GM12878 (cell line): ENCODE measurements at regions not wholly inside any gene's neighbourhood (a gene's known extent, or its start where the extent isn't known, plus 50 kb on each side); places are given as distances from the start of the nearest gene placed in this dataset.

Source experiments
- ATAC-seq: fragments of 200-7000 bp; cut with Tn5 transposase; 3 replicates; pipeline ENCODE4 v1.9.1; 2020; ENCODE audit warnings: mild to moderate bottlenecking, moderate library complexity
- BruUV-seq: library from RNA; stranded (reverse); fragments of 400-500 nt; replicated peaks from 2 replicates; lab custom pipeline; 2021; lab: Mats Ljungman, UMichigan
- CTCF ChIA-PET: fragments of 300-600 bp; sonication (Branson Sonifier 250); formaldehyde crosslinking; extraction: SDS; loops from one replicate; lab custom pipeline; 2021; ENCODE audit warnings: inconsistent platforms; lab: Yijun Ruan, JAX
- POLR2A ChIA-PET: fragments of 350-600 bp; formaldehyde crosslinking; extraction: SDS; loops from one replicate; lab custom pipeline; 2021; ENCODE audit warnings: inconsistent platforms; lab: Charles Lee
- RAD21 ChIA-PET: fragments of 300-600 bp; sonication (Branson Sonifier 250); formaldehyde crosslinking; loops from one replicate; lab custom pipeline; 2023; ENCODE audit warnings: antibody characterized with exemption; ENCODE audit not compliant: unreplicated experiment; lab: Charles Lee
- SMC1A ChIA-PET: fragments of 300-600 bp; sonication (Branson Sonifier 250); formaldehyde crosslinking; loops from one replicate; lab custom pipeline; 2023; ENCODE audit not compliant: unreplicated experiment, uncharacterized antibody; lab: Charles Lee
- DNase-seq: peaks from one replicate; pipeline ENCODE4 v3.0.0-alpha.2; 2011; ENCODE audit warnings: low read depth, low spot score
- FAIRE-seq: peaks from 3 replicates; lab custom pipeline; 2011; peaks lifted over from hg19 to GRCh38; lab: Jason Lieb, UNC
- H2AFZ ChIP-seq: 2 replicates; pipeline ENCODE4 v1.6.0; 2011; ENCODE audit warnings: low read depth, low read length, control low read depth; ENCODE audit not compliant: control insufficient read depth
- H3K27ac ChIP-seq: 2 replicates; pipeline ENCODE4 v1.5.1; 2011; ENCODE audit warnings: control low read depth; ENCODE audit not compliant: control insufficient read depth, insufficient read depth
- H3K27me3 ChIP-seq, 2 experiments: replicated peaks in 1 of 2; 2 replicates each; pipeline versions ENCODE4 v1.6.0 to v1.6.1; 2011; ENCODE audit warnings: low read length in 1 of 2; ENCODE audit not compliant: control insufficient read depth in 2 of 2, insufficient read depth in 2 of 2
- H3K36me3 ChIP-seq, 2 experiments: 2 replicates each; pipeline ENCODE4 v1.5.1; 2011; ENCODE audit warnings: low read length in 1 of 2; ENCODE audit not compliant: control insufficient read depth in 2 of 2, insufficient read depth in 2 of 2
- H3K4me1 ChIP-seq: 2 replicates; pipeline ENCODE4 v1.6.1; 2011; ENCODE audit warnings: mild to moderate bottlenecking, low read length, moderate library complexity, mixed read lengths; ENCODE audit not compliant: control insufficient read depth, insufficient read depth
- H3K4me2 ChIP-seq: 2 replicates; pipeline ENCODE4 v1.6.0; 2011; ENCODE audit warnings: control low read depth; ENCODE audit not compliant: control insufficient read depth, insufficient read depth
- H3K4me3 ChIP-seq: fragments of 200-600 bp; sonication (generic); 2 replicates; pipeline ENCODE4 v1.5.1; 2016
- H3K79me2 ChIP-seq: 2 replicates; pipeline ENCODE4 v1.6.0; 2011; ENCODE audit warnings: low read length; ENCODE audit not compliant: control insufficient read depth, insufficient read depth
- H3K9ac ChIP-seq: 2 replicates; pipeline ENCODE4 v1.8.0; 2011; ENCODE audit warnings: low read length, control low read depth, mixed read lengths; ENCODE audit not compliant: control insufficient read depth, insufficient read depth
- H3K9me3 ChIP-seq: replicated peaks from 3 replicates; pipeline ENCODE4 v1.5.1; 2011; ENCODE audit warnings: mild to moderate bottlenecking, low read length; ENCODE audit not compliant: control insufficient read depth, insufficient read depth
- H4K20me1 ChIP-seq: 2 replicates; pipeline ENCODE4 v1.6.0; 2011; ENCODE audit not compliant: control insufficient read depth, insufficient read depth
- CTCF ChIP-seq, 3 experiments: IDR thresholded peaks in 2 of 3; conservative IDR thresholded peaks in 1 of 3; 2 replicates each; pipeline ENCODE4 v1.5.1; 2011; ENCODE audit warnings: low read depth in 3 of 3, low read length in 3 of 3, mild to moderate bottlenecking in 3 of 3, control low read depth in 2 of 3, moderate library complexity in 2 of 3, inconsistent platforms in 1 of 3, mixed read lengths in 1 of 3; ENCODE audit not compliant: control insufficient read depth in 2 of 3, insufficient read depth in 1 of 3; ENCODE audit errors: extremely low read depth in 1 of 3
- PML ChIP-seq: IDR thresholded peaks from 2 replicates; pipeline ENCODE4 v1.6.1; 2012; ENCODE audit warnings: low read length, inconsistent platforms
- ZBTB4 ChIP-seq: fragments of 450-650 bp; formaldehyde crosslinking; IDR thresholded peaks from 2 replicates; pipeline ENCODE4 v1.4.0; 2022; ENCODE audit warnings: mild to moderate bottlenecking, moderate library complexity
- WGBS: methylation state at CpG from one replicate; pipeline ENCODE4 v1.1.6; 2016; ENCODE audit warnings: low lambda C conversion rate; ENCODE audit not compliant: insufficient replicate concordance, insufficient coverage; ENCODE audit errors: missing lambda C conversion rate; 5-methylcytosine and 5-hydroxymethylcytosine counted together
- in situ Hi-C: fragments of 300-500 bp; cut with MboI; formaldehyde crosslinking; loops from 9 replicates; pipeline ENCODE4 v1.14.3; 2018; ENCODE audit warnings: mixed read lengths
- intact Hi-C: fragments of 100-400 bp; cut with micrococcal nuclease; formaldehyde crosslinking; loops from one replicate; pipeline ENCODE4 v1.14.2; 2022; ENCODE audit not compliant: unreplicated experiment

GRCh38 chr16:35908942-35909341 lies 2449.5 kb downstream of the TP53TG3F start:
- no peak overlapping the region for H2AFZ ChIP-seq
- RAD21 ChIA-PET = no interaction called here
- TF ChIP-seq PML (no peak), ZBTB4 (CRISPR knock-in tag) (no peak), CTCF (IDR thresholded peaks at IDR 0.05 in 2 of 3, conservative IDR thresholded peaks at IDR 0.05 in 1 of 3; ENCODE audit: control insufficient read depth in 2 of 3, extremely low read depth in 1 of 3, insufficient read depth in 1 of 3, low read depth in 3 of 3, low read length in 3 of 3) (peak in 1 of 3 experiments; percentile 15; a peak in 1 of 6 replicates)
- POLR2A ChIA-PET = no interaction called here
- H3K4me1 ChIP-seq = no peaks in the 10 kb centered on the region
- H3K27ac ChIP-seq = no peak overlapping the region
- CTCF ChIA-PET = no interaction called here
- no peak for FAIRE-seq
- H3K9ac ChIP-seq = no peak overlapping the region
- ATAC-seq = no peak
- no peak overlapping the region for H3K4me3 ChIP-seq
- H3K4me2 ChIP-seq = no peak overlapping the region
- WGBS = 35% methylated on average over 2 of the region's 2 CpGs
- in situ Hi-C loops = loop anchor here (25.0 kb wide), 1 partner anchor 322 kb away; no protein-coding TSS in a partner anchor
- H3K79me2 ChIP-seq = no peaks in the 10 kb centered on the region
- no peaks in the 10 kb centered on the region for H3K36me3 ChIP-seq
- no peaks in the 10 kb centered on the region for H3K27me3 ChIP-seq
- intact Hi-C loops = no loop called here
- SMC1A ChIA-PET = no interaction called here
- no peaks in the 10 kb centered on the region; the same call in 2 of the 3 replicates for H3K9me3 ChIP-seq
- no peaks in the 10 kb centered on the region for H4K20me1 ChIP-seq
- DNase-seq = no peak
- no TSS peak for BruUV-seq
